Endothelial cell of umbilical vein (primary cell): ENCODE measurements at regions not wholly inside any gene's neighbourhood (a gene's known extent, or its start where the extent isn't known, plus 50 kb on each side); places are given as distances from the start of the nearest gene placed in this dataset.

ENCODE experiments used
- BruUV-seq: library from RNA; stranded (reverse); fragments of 400-500 nt; replicated peaks from 2 replicates; lab custom pipeline; 2021; lab: Mats Ljungman, UMichigan
- CTCF ChIA-PET: fragments of 300-600, 350-600 bp; sonication (Branson Sonifier 250); formaldehyde crosslinking; loops from one replicate; lab custom pipeline; 2021; ENCODE audit warnings: antibody characterized with exemption, inconsistent platforms; lab: Charles Lee
- POLR2A ChIA-PET: fragments of 300-600, 350-600 bp; sonication (Branson Sonifier 250); formaldehyde crosslinking; loops from one replicate; lab custom pipeline; 2021; ENCODE audit warnings: antibody characterized with exemption, inconsistent platforms; lab: Charles Lee
- DNase-seq: peaks from one replicate; pipeline ENCODE4 v3.0.0-alpha.2; 2011; ENCODE audit warnings: low read depth, low spot score
- FAIRE-seq: peaks from 2 replicates; lab custom pipeline; 2011; peaks lifted over from hg19 to GRCh38; lab: Jason Lieb, UNC
- H2AFZ ChIP-seq: 2 replicates; pipeline ENCODE4 v1.6.0; 2012; ENCODE audit warnings: low read depth, low read length, control low read depth, inconsistent platforms
- H3K27ac ChIP-seq: 2 replicates; pipeline ENCODE4 v1.5.1; 2011; ENCODE audit warnings: low read depth, mild to moderate bottlenecking, control low read depth, low read length, moderate library complexity; ENCODE audit not compliant: insufficient read depth
- H3K27me3 ChIP-seq, 2 experiments: 2 replicates each; pipeline versions ENCODE4 v1.6.0 to v1.6.1; 2011; ENCODE audit warnings: low read length in 2 of 2, mixed read lengths in 1 of 2; ENCODE audit not compliant: control insufficient read depth in 2 of 2, insufficient read depth in 2 of 2
- H3K36me3 ChIP-seq, 2 experiments: 2 replicates in 1 of 2; 3 replicates in 1 of 2; pipeline ENCODE4 v1.5.1; 2011; ENCODE audit warnings: low read length in 2 of 2, mild to moderate bottlenecking in 1 of 2, moderate library complexity in 1 of 2; ENCODE audit not compliant: control insufficient read depth in 2 of 2, insufficient read depth in 2 of 2; ENCODE audit errors: extremely low read depth in 1 of 2
- H3K4me1 ChIP-seq: 3 replicates; pipeline ENCODE4 v1.5.1; 2011; ENCODE audit warnings: mild to moderate bottlenecking, low read length; ENCODE audit not compliant: control insufficient read depth, insufficient read depth; ENCODE audit errors: extremely low read depth
- H3K4me2 ChIP-seq: 2 replicates; pipeline ENCODE4 v1.6.1; 2011; ENCODE audit warnings: low read length, control low read depth, mixed read lengths; ENCODE audit not compliant: insufficient read depth
- H3K4me3 ChIP-seq, 3 experiments: fragments of 200-600 bp in 1 of 3; sonication (generic), shearing (Covaris generic) in 1 of 3; replicated peaks in 1 of 3; 2 replicates each; pipeline ENCODE4 v1.5.1; 2011 to 2016; ENCODE audit warnings: control low read depth in 3 of 3, low read length in 3 of 3, mild to moderate bottlenecking in 2 of 3, inconsistent platforms in 1 of 3, low read depth in 1 of 3, moderate library complexity in 1 of 3; ENCODE audit not compliant: insufficient read depth in 1 of 3
- H3K79me2 ChIP-seq: 2 replicates; pipeline ENCODE4 v1.6.0; 2012; ENCODE audit warnings: low read length, inconsistent platforms; ENCODE audit not compliant: control insufficient read depth, insufficient read depth
- H3K9ac ChIP-seq: replicated peaks from 2 replicates; pipeline ENCODE3; 2011; ENCODE audit warnings: low read length, control low read depth; ENCODE audit not compliant: insufficient read depth; ENCODE audit errors: extremely low read depth
- H3K9me1 ChIP-seq: replicated peaks from 3 replicates; pipeline ENCODE4 v1.6.0; 2011; ENCODE audit warnings: mild to moderate bottlenecking, low read length; ENCODE audit not compliant: control insufficient read depth, insufficient read depth; ENCODE audit errors: extremely low read depth
- H3K9me3 ChIP-seq: replicated peaks from 2 replicates; pipeline ENCODE4 v1.5.1; 2012; ENCODE audit warnings: low read length, inconsistent platforms; ENCODE audit not compliant: control insufficient read depth, insufficient read depth
- H4K20me1 ChIP-seq: replicated peaks from 2 replicates; pipeline ENCODE3; 2011; ENCODE audit warnings: mild to moderate bottlenecking, low read length; ENCODE audit not compliant: control insufficient read depth, insufficient read depth; ENCODE audit errors: extremely low read depth
- EZH2 ChIP-seq: IDR thresholded peaks from 2 replicates; pipeline ENCODE4 v1.6.1; 2012; ENCODE audit warnings: borderline replicate concordance, low read depth, mild to moderate bottlenecking, moderate library complexity, low read length, inconsistent platforms; ENCODE audit not compliant: severe bottlenecking
- FOS ChIP-seq: IDR thresholded peaks from 2 replicates; pipeline ENCODE4 v1.6.1; 2011; ENCODE audit warnings: mild to moderate bottlenecking, low read length, moderate library complexity, borderline replicate concordance; ENCODE audit not compliant: insufficient read depth
- GATA2 ChIP-seq: IDR thresholded peaks from 2 replicates; pipeline ENCODE4 v1.7.0; 2011; ENCODE audit warnings: low read depth, mild to moderate bottlenecking, moderate library complexity, mixed read lengths, low read length; ENCODE audit not compliant: insufficient read length, insufficient read depth
- JUN ChIP-seq: IDR thresholded peaks from 2 replicates; pipeline ENCODE4 v1.6.1; 2011; ENCODE audit warnings: borderline replicate concordance, low read depth; ENCODE audit not compliant: insufficient read length, insufficient read depth
- MYC ChIP-seq: IDR thresholded peaks from one replicate; pipeline ENCODE4 v1.6.1; 2011; ENCODE audit warnings: mild to moderate bottlenecking, low read depth, low read length
- POLR2A ChIP-seq: IDR thresholded peaks from 2 replicates; pipeline ENCODE4 v1.6.1; 2012; ENCODE audit warnings: low read depth, mild to moderate bottlenecking, control low read depth, low read length
- POLR2AphosphoS5 ChIP-seq: IDR thresholded peaks from 2 replicates; pipeline ENCODE4 v1.6.1; 2012; ENCODE audit warnings: low read depth, mild to moderate bottlenecking, control low read depth, low read length, moderate library complexity; ENCODE audit not compliant: insufficient read depth
- dilution Hi-C: fragments of 300-500 bp; cut with MboI; formaldehyde crosslinking; loops from one replicate; pipeline ENCODE4 v1.15.0; 2019; ENCODE audit warnings: low sequenced_read_pairs; ENCODE audit not compliant: extremely low pct_ligation_motif_present
- intact Hi-C: fragments of 100-400 bp; cut with micrococcal nuclease; formaldehyde crosslinking; loops from one replicate; pipeline ENCODE4 v1.10.0; 2022
- TF ChIP-seq, protein P1 (sequence below), 2 donors: IDR thresholded peaks; 1 replicate in 1 of 2; 2 replicates in 1 of 2; pipeline ENCODE4 v1.5.1; 2011; ENCODE audit warnings: low read length in 2 of 2, mild to moderate bottlenecking in 2 of 2, moderate library complexity in 2 of 2, control low read depth in 1 of 2, inconsistent platforms in 1 of 2, low read depth in 1 of 2; ENCODE audit not compliant: insufficient read depth in 1 of 2; ENCODE audit errors: extremely low read depth in 1 of 2
- TF ChIP-seq, protein P2 (sequence below): IDR thresholded peaks from 2 replicates; pipeline ENCODE4 v1.6.1; 2011; ENCODE audit not compliant: insufficient read depth, insufficient read length

DNA sequence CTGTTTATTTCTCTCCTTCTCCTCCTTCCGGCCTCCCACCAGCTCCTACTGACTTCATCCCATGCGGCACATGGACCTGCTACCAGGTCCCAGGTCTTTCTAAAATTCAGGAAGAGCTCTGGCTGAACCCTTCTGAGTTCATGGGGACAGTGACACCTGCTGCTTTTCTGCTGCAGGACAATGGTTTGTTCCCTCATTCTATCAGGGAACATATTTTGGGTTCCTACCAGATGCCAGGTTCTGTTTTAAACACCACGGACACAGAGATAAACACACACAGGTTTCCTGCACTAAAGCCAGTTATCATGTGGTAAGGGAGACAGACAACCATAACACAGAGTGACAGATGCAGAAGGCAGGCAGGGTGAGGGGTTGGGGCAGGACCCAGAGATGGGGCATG, 114.0 kb upstream of the RAB4A start:
- intact Hi-C loops, result loop anchor here (2.0 to 5.0 kb wide), 2 partner anchors 420 to 492 kb away; partner anchors contain the start of gene RHOU
- Histone ChIP-seq H3K27me3 (no peaks in the 10 kb centered on the region), H3K9me3 (no peaks in the 10 kb centered on the region), H3K27ac (no peak overlapping the region), H3K4me3 (no peak overlapping the region), H3K4me1 (no peaks in the 10 kb centered on the region), H3K9ac (no peak overlapping the region), H2AFZ (no peak overlapping the region), H3K4me2 (no peak overlapping the region), H3K79me2 (no peaks in the 10 kb centered on the region), H4K20me1 (no peaks in the 10 kb centered on the region), H3K36me3 (no peaks in the 10 kb centered on the region), H3K9me1 (no peaks in the 10 kb centered on the region)
- DNase-seq (no peak), FAIRE-seq (no peak)
- ChIA-PET POLR2A (no interaction called here), CTCF (interaction anchor here (1.0 to 2.5 kb wide), 5 partner anchors 422 to 493 kb away, joined by 3 to 20 read pairs (median 6); partner anchors contain the start of gene RHOU)
- BruUV-seq, result no TSS peak
- dilution Hi-C loops, result no loop called here
- TF ChIP-seq MYC, result no peak
- TF ChIP-seq, protein P1, sequence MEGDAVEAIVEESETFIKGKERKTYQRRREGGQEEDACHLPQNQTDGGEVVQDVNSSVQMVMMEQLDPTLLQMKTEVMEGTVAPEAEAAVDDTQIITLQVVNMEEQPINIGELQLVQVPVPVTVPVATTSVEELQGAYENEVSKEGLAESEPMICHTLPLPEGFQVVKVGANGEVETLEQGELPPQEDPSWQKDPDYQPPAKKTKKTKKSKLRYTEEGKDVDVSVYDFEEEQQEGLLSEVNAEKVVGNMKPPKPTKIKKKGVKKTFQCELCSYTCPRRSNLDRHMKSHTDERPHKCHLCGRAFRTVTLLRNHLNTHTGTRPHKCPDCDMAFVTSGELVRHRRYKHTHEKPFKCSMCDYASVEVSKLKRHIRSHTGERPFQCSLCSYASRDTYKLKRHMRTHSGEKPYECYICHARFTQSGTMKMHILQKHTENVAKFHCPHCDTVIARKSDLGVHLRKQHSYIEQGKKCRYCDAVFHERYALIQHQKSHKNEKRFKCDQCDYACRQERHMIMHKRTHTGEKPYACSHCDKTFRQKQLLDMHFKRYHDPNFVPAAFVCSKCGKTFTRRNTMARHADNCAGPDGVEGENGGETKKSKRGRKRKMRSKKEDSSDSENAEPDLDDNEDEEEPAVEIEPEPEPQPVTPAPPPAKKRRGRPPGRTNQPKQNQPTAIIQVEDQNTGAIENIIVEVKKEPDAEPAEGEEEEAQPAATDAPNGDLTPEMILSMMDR (IDR thresholded peaks at IDR 0.05; ENCODE audit: extremely low read depth in 1 of 2, insufficient read depth in 1 of 2, low read depth in 1 of 2, low read length in 2 of 2), result peak; percentile 6 to 33

DNA sequence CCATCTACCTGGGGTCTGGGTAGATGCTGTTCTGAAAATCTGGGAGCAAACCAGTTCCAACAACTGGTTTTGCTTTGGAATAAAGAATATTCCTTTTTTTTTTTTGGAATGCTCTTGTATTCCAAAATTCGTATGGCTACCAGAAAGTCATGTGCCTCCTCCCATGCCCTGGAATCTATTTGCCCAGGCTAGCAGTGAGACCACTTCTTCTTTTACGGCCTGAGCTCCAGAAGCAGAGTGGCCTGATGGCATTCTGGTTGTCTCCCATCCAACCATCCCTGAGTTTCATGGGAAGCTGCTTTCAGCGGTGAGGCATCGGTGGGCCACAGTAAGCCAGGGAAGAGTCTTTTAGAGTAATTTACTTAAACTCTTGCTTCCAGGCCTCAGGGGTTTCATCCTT, 113.4 kb upstream of the RAB4A start:
- Histone ChIP-seq H3K27me3 (no peaks in the 10 kb centered on the region), H3K4me2 (no peak overlapping the region), H3K9me1 (no peaks in the 10 kb centered on the region), H3K9ac (no peak overlapping the region), H3K27ac (no peak overlapping the region), H3K4me1 (no peaks in the 10 kb centered on the region), H2AFZ (no peak overlapping the region), H3K9me3 (no peaks in the 10 kb centered on the region), H4K20me1 (no peaks in the 10 kb centered on the region), H3K36me3 (no peaks in the 10 kb centered on the region), H3K4me3 (no peak overlapping the region), H3K79me2 (no peaks in the 10 kb centered on the region)
- ChIA-PET POLR2A (no interaction called here), CTCF (interaction anchor here (1.0 to 2.5 kb wide), 5 partner anchors 422 to 493 kb away, joined by 3 to 20 read pairs (median 6); partner anchors contain the start of gene RHOU)
- BruUV-seq, result no TSS peak
- dilution Hi-C loops, result no loop called here
- DNase-seq (no peak), FAIRE-seq (no peak)
- TF ChIP-seq, protein P1 (IDR thresholded peaks at IDR 0.05; ENCODE audit: extremely low read depth in 1 of 2, insufficient read depth in 1 of 2, low read depth in 1 of 2, low read length in 2 of 2), result no peak
- TF ChIP-seq POLR2AphosphoS5 (no peak), EZH2 (no peak), JUN (no peak), GATA2 (no peak), POLR2A (no peak), MYC (no peak), FOS (no peak)
- TF ChIP-seq, protein P2, sequence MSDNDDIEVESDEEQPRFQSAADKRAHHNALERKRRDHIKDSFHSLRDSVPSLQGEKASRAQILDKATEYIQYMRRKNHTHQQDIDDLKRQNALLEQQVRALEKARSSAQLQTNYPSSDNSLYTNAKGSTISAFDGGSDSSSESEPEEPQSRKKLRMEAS, result no peak
- intact Hi-C loops, result loop anchor here (2.0 to 5.0 kb wide), 2 partner anchors 420 to 493 kb away; partner anchors contain the start of gene RHOU
